Ecto neural progenitor cell (in vitro differentiated cells): ENCODE measurements at regions not wholly inside any gene's neighbourhood (a gene's known extent, or its start where the extent isn't known, plus 50 kb on each side); places are given as distances from the start of the nearest gene placed in this dataset.

Source experiments
- DNase-seq: peaks from one replicate; pipeline ENCODE4 v3.0.0-alpha.2; 2018; ENCODE audit warnings: low spot score

- DNase-seq = peak; percentile 78
Observed at GRCh38 chr17:79420318-79421243, 190.3 kb downstream of the RBFOX3 start.

DNA sequence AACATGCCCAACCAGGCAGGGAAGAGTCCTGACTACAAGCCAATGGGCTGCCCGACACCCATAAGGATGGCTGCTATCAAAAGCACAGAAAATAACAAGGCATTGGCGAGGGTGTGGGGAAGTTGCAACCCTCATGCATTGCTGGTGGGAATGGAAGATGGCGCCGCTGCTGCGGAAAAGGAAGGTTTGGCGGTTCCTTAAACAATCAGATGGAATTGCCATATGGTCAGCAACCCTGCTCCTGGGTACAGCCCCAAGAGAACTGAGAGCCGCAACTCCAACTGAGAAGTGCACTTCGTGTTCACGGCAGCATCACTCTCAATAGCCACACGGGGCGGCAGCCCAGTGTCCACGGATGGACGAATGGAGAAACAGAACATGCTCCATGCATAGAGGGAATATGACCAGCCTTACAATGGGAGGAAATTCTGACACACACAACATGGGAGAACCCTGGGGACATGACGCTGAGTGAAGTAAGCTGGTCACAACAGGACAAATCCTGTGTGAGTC is 193.3 kb downstream of the RBFOX3 start:
- no peak for DNase-seq

DNA sequence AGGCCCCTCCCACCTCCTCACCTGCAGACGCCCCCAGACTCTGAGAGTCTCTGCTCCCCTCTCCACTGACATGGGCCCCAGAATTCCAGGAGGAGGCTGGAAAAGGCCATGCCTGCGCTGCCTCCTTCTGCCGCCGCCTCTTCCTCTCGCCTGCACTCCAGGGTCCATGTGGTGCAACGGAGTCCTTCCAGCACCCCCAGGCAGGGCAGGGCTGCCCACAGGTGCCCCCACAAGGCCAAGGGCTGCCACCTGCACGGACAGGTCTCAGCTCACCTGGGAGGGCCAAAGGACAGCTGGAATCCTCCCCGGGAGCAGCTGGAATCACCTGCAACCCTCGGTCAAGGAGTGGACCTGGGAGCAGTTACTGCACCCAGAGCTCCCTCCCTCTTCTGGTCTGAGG is 194.9 kb downstream of the RBFOX3 start:
- DNase-seq = no peak

DNA sequence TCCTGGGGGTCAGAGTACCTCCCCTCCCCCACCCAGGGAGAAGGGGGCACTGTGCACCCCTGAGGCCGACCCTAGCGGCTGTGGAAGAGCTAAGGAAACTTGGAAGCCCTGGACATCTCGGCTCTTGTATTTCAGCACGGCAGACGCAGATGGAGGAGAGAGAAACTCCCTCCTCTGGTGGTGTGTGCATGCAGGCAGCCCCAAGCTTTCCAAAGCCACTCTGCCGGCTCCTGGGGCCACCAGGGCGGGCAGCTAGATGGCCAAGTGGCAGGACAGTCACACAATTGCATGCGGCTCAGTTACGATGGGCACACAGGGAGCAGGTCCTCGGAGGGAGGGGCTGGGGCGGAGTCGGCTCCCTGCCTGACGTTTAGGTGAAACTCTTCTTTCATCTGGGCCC is 195.5 kb downstream of the RBFOX3 start:
- no peak for DNase-seq

DNA sequence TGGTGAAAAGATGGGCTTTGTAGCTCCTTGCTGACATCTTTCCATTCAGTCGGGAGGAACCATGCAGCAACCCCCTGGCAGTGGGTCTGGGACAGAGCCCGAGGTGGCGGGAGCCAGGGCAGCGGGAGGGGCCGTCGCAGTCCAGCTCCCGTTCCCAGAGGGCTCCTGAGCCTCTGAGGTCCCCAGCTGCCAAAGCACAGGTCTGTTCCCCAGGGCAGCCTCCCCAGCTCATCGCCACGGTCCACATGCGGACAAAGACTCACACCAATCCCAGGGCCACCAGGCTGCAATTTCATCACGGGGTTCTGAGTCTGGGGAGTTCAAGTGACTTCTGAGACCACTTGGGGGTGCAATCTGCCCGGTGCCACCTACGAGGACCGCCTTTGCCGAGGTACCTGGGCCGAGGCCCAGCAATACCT is 196.0 kb downstream of the RBFOX3 start:
- DNase-seq = no peak

DNA sequence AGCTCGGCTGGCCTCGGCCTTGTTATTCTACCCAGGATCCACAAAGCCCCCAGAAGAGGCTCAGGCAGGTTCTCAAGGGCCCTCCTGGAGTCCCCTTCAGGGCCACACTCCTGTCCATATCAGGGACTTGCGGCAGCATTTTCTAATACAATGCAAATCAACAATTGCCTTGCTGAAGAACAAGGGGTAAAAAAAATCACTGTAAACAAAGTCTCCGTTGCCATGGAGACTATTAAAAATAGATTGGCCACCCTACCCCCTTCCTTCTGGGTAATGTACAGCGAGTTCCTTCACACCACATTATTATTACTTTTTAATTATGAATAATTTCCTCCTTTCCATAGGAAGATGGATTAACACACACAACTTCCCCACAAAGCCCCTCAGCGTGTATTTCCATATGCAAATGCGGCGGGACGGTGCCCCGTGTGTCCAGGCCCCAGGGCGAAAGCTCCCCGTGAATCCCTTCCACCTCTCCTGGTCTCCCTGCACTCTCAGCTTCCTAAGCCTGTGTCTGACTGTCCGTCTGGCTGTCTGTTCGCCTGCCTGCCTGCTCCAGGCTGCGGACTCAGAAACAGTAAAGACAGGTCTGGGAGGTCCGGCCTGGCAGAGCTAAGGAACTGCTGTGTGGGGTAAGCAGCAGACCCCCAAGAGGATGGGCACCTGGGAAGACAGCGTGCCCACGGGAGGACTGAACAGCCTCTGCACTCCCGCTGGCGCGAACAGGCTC is 196.6 kb downstream of the RBFOX3 start:
- no peak for DNase-seq

DNA sequence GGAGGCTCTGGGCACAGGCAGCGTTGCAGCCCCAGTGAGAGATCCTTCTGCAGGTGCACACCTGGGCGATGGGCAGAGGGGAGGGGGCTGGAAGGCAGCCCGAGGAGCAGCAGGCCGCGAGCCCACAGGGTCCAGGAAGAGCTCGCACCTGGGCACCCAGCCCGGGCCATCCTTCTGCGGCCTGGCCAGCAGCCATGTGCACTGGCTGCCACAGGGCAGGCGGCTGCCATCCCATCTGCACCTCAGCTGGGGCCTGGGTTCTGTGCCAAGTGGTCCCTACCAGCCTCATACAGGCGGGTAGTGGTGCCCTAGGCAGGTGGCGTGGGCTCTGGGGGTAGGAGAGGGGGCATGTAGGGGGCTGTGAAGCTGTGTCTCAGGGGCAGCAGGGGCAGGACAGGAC is 197.2 kb downstream of the RBFOX3 start:
- no peak for DNase-seq

- no peak for DNase-seq
Observed at GRCh38 chr17:79412886-79413390, 197.9 kb downstream of the RBFOX3 start.

- no peak for DNase-seq
Observed at GRCh38 chr17:79412110-79412509, 198.7 kb downstream of the RBFOX3 start.

GRCh38 chr17:79411419-79411818 is 199.4 kb downstream of the RBFOX3 start:
- DNase-seq = no peak

DNA sequence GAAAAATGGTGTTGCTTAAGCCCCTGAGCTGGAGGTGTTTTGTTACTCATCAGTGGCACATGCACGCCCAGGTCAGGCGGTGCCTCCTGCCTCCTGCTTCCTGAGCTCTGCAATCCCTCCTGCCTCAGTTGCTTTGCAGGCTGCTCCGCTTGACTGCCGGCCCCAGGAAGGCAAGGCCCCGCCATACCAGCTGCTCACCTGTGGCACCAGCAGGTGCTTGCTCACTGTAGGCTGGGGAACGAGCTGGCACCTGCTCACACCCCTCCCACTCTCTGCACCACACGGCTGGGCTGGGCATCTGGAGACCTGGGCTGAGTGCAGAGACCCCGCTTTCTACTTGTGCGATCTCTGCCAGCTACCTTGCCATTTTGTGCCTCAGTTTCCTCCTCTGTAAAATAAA is 200.2 kb downstream of the RBFOX3 start:
- DNase-seq = no peak

DNA sequence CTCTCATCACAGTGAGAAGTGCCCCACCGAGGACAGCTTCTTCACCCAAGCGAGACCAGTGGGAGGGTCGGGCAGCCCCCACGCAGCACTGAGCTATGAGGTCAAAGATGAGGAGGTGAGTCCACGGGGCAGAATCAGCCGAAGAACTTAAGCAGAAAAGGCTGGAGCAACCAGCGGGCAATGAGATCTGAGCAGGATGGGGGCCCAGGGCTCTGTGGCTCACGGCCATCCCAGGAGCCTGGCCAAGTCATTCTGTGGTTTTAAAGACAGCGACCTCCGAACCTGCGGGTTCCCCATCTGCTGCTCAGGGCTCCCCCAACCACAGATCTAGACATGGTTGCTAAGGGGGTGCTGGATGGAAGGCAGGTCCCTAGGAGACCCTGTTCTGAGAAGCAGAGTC is 202.6 kb downstream of the RBFOX3 start:
- DNase-seq = no peak

GRCh38 chr17:79407385-79407784 is 203.5 kb downstream of the RBFOX3 start:
- no peak for DNase-seq

DNA sequence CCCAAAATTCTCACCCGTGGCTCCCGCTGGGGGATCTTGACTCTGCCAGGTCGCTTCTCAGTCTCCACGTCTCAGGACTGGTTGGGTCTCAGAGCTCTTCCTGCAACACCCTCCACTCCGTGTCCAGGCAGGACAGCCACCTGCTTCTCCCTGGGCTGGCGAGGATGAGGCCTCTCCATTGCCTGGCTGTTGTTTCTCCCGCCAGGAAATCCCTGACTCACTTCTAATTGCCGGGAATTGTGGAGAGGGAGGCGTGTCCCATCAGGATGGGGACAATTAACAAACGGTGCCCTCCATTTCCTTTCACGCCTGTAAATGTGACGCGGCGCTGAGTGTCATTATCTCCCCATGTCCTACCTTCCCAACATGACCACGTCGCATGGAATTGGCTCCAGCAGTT is 204.5 kb downstream of the RBFOX3 start:
- DNase-seq = no peak

GRCh38 chr17:79405823-79406222 is 205.0 kb downstream of the RBFOX3 start:
- DNase-seq = no peak

DNA sequence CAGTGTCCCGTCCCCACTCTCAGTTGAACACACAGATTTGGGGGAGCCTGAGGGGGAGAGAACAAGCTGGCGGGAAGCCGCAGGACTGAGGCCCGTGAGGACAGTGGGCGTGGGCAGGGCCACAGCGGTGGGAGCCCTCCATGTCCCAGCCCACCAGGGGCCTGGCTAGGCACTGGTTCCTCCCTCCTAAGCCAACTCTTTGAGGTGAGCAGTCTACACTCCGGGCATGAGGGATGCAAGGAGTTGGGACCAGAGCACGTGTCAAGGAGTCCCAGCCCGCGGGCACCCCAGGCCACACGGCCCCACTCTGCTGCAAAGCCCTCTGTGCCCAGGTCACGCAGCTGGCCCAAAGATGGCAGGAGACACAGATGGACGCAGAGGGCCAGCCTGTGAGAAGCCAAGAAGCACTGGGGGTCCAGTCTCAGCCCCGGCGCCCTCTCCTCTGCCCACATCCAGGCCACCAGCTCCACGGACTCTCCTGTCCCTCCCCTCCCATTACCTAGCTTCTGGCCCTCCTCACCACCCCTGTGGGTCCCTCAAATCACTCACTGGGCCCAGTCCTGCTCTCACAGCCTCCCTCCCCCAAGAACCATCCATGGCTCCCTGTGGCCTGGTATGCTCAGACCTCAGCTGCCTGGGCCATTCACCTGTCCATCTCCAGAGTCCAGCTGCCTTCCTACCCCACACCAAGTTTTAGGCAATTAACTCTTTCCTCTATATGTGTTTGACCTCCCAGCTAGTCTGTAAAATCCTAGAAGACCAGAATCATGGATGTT is 206.5 kb downstream of the RBFOX3 start:
- DNase-seq = no peak

GRCh38 chr17:79401704-79402674 is 208.9 kb downstream of the RBFOX3 start:
- no peak for DNase-seq

DNA sequence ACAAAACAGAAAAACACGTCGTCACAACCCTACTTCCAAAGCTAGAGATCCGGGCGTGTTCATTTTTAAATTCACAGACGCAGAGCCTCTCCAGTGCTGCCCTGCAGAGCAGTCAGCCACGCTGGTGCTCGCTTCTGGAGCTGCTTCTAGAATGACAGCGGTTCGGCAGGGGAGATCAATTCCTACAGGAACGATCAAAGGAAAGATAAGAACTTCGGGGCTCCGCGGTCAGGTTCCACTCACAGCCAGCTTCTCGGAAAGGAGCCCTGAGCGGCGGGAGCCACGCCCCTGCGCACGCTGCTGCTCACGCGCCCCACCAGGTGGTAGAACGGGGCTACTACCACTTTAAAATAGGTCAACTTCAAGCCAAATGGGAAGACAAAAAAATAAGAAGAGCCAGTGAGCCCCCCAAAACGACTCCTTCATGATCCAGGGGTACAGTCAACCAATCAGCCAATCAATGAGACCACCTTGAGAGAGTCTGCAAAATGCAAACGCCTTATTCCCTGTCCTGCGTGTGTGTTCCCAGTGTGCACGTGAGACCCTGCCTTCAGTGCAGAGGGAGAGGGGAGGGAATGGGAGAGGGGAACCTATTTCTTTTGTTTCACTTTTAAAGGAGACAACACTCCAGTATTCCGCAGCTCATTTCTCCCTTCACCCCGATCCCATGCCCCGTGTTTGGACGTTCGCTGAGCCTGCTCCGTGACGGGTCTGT is 209.7 kb downstream of the RBFOX3 start:
- peak; percentile 90 for DNase-seq

- no peak for DNase-seq
Observed at GRCh38 chr17:79399610-79400144, 211.2 kb downstream of the RBFOX3 start.

- DNase-seq = no peak
Observed at GRCh38 chr17:79398441-79398840, 212.4 kb downstream of the RBFOX3 start.
